Astrocyte of the cerebellum (primary cell): ENCODE measurements at regions not wholly inside any gene's neighbourhood (a gene's known extent, or its start where the extent isn't known, plus 50 kb on each side); places are given as distances from the start of the nearest gene placed in this dataset.

Experiments
- DNase-seq: peaks from one replicate; pipeline ENCODE4 v3.0.0-alpha.2; 2011; ENCODE audit warnings: low read depth
- H3K4me3 ChIP-seq: 2 replicates; pipeline ENCODE4 v1.5.1; 2011; ENCODE audit warnings: mild to moderate bottlenecking, low read depth, low read length, moderate library complexity
- in situ Hi-C: cut with HindIII; loops from 2 replicates; pipeline ENCODE4 v1.10.0; 2017; ENCODE audit warnings: low sequenced_read_pairs
- TF ChIP-seq, protein P1 (sequence below): IDR thresholded peaks from 2 replicates; pipeline ENCODE4 v1.5.1; 2012; ENCODE audit warnings: low read length, low read depth, moderate library complexity, mild to moderate bottlenecking; ENCODE audit errors: missing control alignments

DNA sequence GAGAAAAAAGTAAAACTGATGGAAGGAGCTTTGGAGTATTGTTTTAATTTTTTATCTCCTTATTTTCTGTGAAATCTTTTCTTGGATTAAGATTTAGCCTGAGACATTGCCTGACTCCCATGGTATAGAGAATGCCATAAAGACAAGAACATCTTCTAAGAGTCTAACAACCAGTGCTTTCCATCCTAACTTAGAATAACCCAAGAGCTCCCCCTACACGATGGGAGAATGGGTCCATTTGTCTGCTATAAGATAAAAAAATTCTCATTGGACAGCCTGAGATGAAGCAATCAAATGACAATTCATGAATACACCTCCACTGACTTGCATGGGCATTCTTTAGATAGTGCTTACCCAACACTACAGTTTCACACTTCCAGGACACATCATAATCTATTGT, 478.1 kb downstream of the TTLL7 start:
- TF ChIP-seq, protein P1, sequence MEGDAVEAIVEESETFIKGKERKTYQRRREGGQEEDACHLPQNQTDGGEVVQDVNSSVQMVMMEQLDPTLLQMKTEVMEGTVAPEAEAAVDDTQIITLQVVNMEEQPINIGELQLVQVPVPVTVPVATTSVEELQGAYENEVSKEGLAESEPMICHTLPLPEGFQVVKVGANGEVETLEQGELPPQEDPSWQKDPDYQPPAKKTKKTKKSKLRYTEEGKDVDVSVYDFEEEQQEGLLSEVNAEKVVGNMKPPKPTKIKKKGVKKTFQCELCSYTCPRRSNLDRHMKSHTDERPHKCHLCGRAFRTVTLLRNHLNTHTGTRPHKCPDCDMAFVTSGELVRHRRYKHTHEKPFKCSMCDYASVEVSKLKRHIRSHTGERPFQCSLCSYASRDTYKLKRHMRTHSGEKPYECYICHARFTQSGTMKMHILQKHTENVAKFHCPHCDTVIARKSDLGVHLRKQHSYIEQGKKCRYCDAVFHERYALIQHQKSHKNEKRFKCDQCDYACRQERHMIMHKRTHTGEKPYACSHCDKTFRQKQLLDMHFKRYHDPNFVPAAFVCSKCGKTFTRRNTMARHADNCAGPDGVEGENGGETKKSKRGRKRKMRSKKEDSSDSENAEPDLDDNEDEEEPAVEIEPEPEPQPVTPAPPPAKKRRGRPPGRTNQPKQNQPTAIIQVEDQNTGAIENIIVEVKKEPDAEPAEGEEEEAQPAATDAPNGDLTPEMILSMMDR, result no peak
- in situ Hi-C loops, result no loop called here
- no peak for DNase-seq
- no peak overlapping the region for H3K4me3 ChIP-seq

DNA sequence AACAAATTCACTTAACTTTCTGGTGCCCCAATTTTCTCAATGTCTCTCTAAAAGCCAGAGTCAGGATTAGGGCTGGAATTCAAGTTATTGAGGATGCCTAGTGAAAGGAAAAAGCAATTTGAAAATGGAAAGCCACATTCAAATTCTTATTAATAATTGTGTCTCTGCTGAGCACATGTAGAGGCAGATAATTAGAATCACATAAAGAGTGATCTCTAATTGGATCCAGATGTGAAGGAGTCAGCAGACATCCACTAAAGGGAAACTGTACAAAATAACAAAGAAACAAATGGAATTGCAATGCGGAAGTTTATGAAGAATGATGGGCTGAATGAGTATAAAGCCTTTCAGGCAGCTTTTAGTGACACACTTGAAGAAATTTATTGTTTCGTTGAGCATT, 482.6 kb downstream of the TTLL7 start:
- TF ChIP-seq, protein P1, result no peak
- no peak for DNase-seq
- in situ Hi-C loops, result no loop called here

GRCh38 chr1:83515578-83516154, 483.3 kb downstream of the TTLL7 start:
- TF ChIP-seq, protein P1, result no peak
- H3K4me3 ChIP-seq, result no peak overlapping the region
- no peak for DNase-seq
- in situ Hi-C loops, result no loop called here

More for the DNA sequence above, 482.6 kb downstream of the TTLL7 start:
- H3K4me3 ChIP-seq, result no peak overlapping the region

- in situ Hi-C loops, result no loop called here
- DNase-seq, result no peak
- no peak overlapping the region for H3K4me3 ChIP-seq
- TF ChIP-seq, protein P1, result no peak
Measured at GRCh38 chr1:83512373-83513193, 486.3 kb downstream of the TTLL7 start.

GRCh38 chr1:83511146-83511726, 487.7 kb downstream of the TTLL7 start:
- in situ Hi-C loops, result no loop called here
- no peak overlapping the region for H3K4me3 ChIP-seq
- TF ChIP-seq, protein P1, result no peak
- peak; percentile 20 for DNase-seq

- DNase-seq, result no peak
- TF ChIP-seq, protein P1, result no peak
- in situ Hi-C loops, result no loop called here
- H3K4me3 ChIP-seq, result no peak overlapping the region
Measured at GRCh38 chr1:83509301-83509781, 489.6 kb downstream of the TTLL7 start.
